ENCODE measurements at regions not wholly inside any gene's neighbourhood (a gene's known extent, or its start where the extent isn't known, plus 50 kb on each side); places are given as distances from the start of the nearest gene placed in this dataset.

DNA sequence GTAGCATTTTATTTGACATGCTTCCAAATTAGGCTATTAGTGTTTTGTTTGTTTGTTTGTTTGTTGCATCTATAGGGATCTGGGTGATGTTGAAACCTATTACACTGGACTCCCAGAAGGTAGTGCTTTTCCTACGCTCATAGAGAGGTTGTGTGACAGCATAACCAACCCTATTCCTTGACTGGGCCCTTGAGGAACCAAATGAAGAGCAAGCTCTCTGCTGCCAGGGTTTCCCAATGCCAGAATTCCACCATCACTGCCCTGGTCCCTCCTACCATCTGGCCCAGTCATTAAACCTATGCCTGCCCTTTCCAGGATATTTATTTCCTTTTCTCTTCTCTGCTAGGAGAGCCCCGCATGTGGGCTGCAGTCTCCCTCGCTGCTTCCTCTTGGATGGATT, 210.6 kb downstream of the IRS2 start:
- TF ChIP-seq, protein P1, sequence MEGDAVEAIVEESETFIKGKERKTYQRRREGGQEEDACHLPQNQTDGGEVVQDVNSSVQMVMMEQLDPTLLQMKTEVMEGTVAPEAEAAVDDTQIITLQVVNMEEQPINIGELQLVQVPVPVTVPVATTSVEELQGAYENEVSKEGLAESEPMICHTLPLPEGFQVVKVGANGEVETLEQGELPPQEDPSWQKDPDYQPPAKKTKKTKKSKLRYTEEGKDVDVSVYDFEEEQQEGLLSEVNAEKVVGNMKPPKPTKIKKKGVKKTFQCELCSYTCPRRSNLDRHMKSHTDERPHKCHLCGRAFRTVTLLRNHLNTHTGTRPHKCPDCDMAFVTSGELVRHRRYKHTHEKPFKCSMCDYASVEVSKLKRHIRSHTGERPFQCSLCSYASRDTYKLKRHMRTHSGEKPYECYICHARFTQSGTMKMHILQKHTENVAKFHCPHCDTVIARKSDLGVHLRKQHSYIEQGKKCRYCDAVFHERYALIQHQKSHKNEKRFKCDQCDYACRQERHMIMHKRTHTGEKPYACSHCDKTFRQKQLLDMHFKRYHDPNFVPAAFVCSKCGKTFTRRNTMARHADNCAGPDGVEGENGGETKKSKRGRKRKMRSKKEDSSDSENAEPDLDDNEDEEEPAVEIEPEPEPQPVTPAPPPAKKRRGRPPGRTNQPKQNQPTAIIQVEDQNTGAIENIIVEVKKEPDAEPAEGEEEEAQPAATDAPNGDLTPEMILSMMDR (IDR thresholded peaks at IDR 0.05): no peak
- no peak for TF ChIP-seq POLR2A (IDR thresholded peaks at IDR 0.05)

Measured in vagina (tissue), 2 donors.